Rectal smooth muscle tissue (tissue), 1 donor: ENCODE measurements at regions not wholly inside any gene's neighbourhood (a gene's known extent, or its start where the extent isn't known, plus 50 kb on each side); places are given as distances from the start of the nearest gene placed in this dataset.
"Not testable (repeated sequence)": the region's sequence is repeated elsewhere in the genome, so short reads cannot be mapped to it uniquely, and the experiment has no call there.

Experiments used
- H3K27ac ChIP-seq: one replicate; pipeline ENCODE4 v1.7.0; 2013; ENCODE audit warnings: low read depth, low read length, inconsistent platforms
- H3K27me3 ChIP-seq: one replicate; pipeline ENCODE4 v1.7.0; 2013; ENCODE audit warnings: low read length; ENCODE audit not compliant: control insufficient read depth, insufficient read depth
- H3K36me3 ChIP-seq: one replicate; pipeline ENCODE4 v1.7.0; 2013; ENCODE audit warnings: low read length; ENCODE audit not compliant: control insufficient read depth, insufficient read depth
- H3K4me1 ChIP-seq: one replicate; pipeline ENCODE4 v1.7.0; 2013; ENCODE audit warnings: low read length; ENCODE audit not compliant: control insufficient read depth, insufficient read depth
- H3K4me3 ChIP-seq: one replicate; pipeline ENCODE4 v1.7.0; 2013; ENCODE audit warnings: low read length
- H3K9ac ChIP-seq: one replicate; pipeline ENCODE4 v1.7.0; 2013; ENCODE audit warnings: low read length

GRCh38 chr7:53187184-53187583 is 151.8 kb downstream of the POM121L12 start:
- H3K9ac ChIP-seq, H3K36me3 ChIP-seq, H3K4me3 ChIP-seq, H3K27ac ChIP-seq, H3K4me1 ChIP-seq, H3K27me3 ChIP-seq: not testable (repeated sequence)

- no peaks in the 10 kb centered on the region for H3K27me3 ChIP-seq
- no peak overlapping the region for H3K9ac ChIP-seq
- H3K4me3 ChIP-seq, result no peak overlapping the region
- no peaks in the 10 kb centered on the region for H3K36me3 ChIP-seq
- H3K27ac ChIP-seq, result no peak overlapping the region
- H3K4me1 ChIP-seq, result no peaks in the 10 kb centered on the region
Observed at GRCh38 chr7:53191191-53191695, 155.8 kb downstream of the POM121L12 start.

- Histone ChIP-seq H3K27me3 (no peaks in the 10 kb centered on the region), H3K36me3 (no peaks in the 10 kb centered on the region), H3K27ac (no peak overlapping the region), H3K4me3 (no peak overlapping the region), H3K4me1 (no peaks in the 10 kb centered on the region), H3K9ac (no peak overlapping the region)
Observed at GRCh38 chr7:53191836-53192443, 156.5 kb downstream of the POM121L12 start.

- Histone ChIP-seq H3K4me1 (no peaks in the 10 kb centered on the region), H3K36me3 (no peaks in the 10 kb centered on the region), H3K27ac (no peak overlapping the region), H3K27me3 (no peaks in the 10 kb centered on the region), H3K4me3 (no peak overlapping the region), H3K9ac (no peak overlapping the region)
Observed at GRCh38 chr7:53205006-53205405, 169.6 kb downstream of the POM121L12 start.

GRCh38 chr7:53209129-53209528 is 173.7 kb downstream of the POM121L12 start:
- H3K36me3 ChIP-seq, result no peaks in the 10 kb centered on the region
- H3K4me3 ChIP-seq, result no peak overlapping the region
- no peaks in the 10 kb centered on the region for H3K27me3 ChIP-seq
- no peak overlapping the region for H3K9ac ChIP-seq
- no peaks in the 10 kb centered on the region for H3K4me1 ChIP-seq
- H3K27ac ChIP-seq, result no peak overlapping the region

GRCh38 chr7:53214463-53214862 is 179.0 kb downstream of the POM121L12 start:
- H3K36me3 ChIP-seq, result no peaks in the 10 kb centered on the region
- no peak overlapping the region for H3K9ac ChIP-seq
- H3K27me3 ChIP-seq, result no peaks in the 10 kb centered on the region

GRCh38 chr7:53218730-53219504 is 183.5 kb downstream of the POM121L12 start:
- Histone ChIP-seq H3K4me3 (peak overlapping the region; percentile 27), H3K9ac (no peak overlapping the region), H3K36me3 (no peaks in the 10 kb centered on the region), H3K27me3 (no peaks in the 10 kb centered on the region), H3K4me1 (no peaks in the 10 kb centered on the region), H3K27ac (no peak overlapping the region)

More at GRCh38 chr7:53214463-53214862, 179.0 kb downstream of the POM121L12 start:
- H3K4me3 ChIP-seq, result no peak overlapping the region
- no peak overlapping the region for H3K27ac ChIP-seq
- H3K4me1 ChIP-seq, result no peaks in the 10 kb centered on the region

GRCh38 chr7:53229202-53229601 is 193.8 kb downstream of the POM121L12 start:
- H3K27ac ChIP-seq, result no peak overlapping the region
- H3K27me3 ChIP-seq, result no peaks in the 10 kb centered on the region
- no peaks in the 10 kb centered on the region for H3K4me1 ChIP-seq
- no peak overlapping the region for H3K4me3 ChIP-seq
- H3K36me3 ChIP-seq, result no peaks in the 10 kb centered on the region
- H3K9ac ChIP-seq, result no peak overlapping the region

GRCh38 chr7:53237344-53237913 is 202.0 kb downstream of the POM121L12 start:
- H3K27ac ChIP-seq, result no peak overlapping the region

GRCh38 chr7:53238021-53238605 is 202.7 kb downstream of the POM121L12 start:
- no peak overlapping the region for H3K27ac ChIP-seq
- H3K36me3 ChIP-seq, result no peaks in the 10 kb centered on the region
- H3K27me3 ChIP-seq, result no peaks in the 10 kb centered on the region
- no peak overlapping the region for H3K9ac ChIP-seq
- no peaks in the 10 kb centered on the region for H3K4me1 ChIP-seq
- H3K4me3 ChIP-seq, result no peak overlapping the region

More at GRCh38 chr7:53237344-53237913, 202.0 kb downstream of the POM121L12 start:
- Histone ChIP-seq H3K4me3 (no peak overlapping the region), H3K9ac (no peak overlapping the region), H3K27me3 (no peaks in the 10 kb centered on the region), H3K4me1 (no peaks in the 10 kb centered on the region), H3K36me3 (no peaks in the 10 kb centered on the region)

- H3K27ac ChIP-seq, H3K36me3 ChIP-seq: not testable (repeated sequence)
Observed at GRCh38 chr7:53239151-53239550, 203.7 kb downstream of the POM121L12 start.

GRCh38 chr7:53245721-53246120 is 210.3 kb downstream of the POM121L12 start:
- H3K27ac ChIP-seq, result no peak overlapping the region
- H3K4me1 ChIP-seq, result no peaks in the 10 kb centered on the region
- H3K36me3 ChIP-seq, result no peaks in the 10 kb centered on the region
- no peak overlapping the region for H3K4me3 ChIP-seq
- no peak overlapping the region for H3K9ac ChIP-seq
- H3K27me3 ChIP-seq, result no peaks in the 10 kb centered on the region

More at GRCh38 chr7:53239151-53239550, 203.7 kb downstream of the POM121L12 start:
- H3K27me3 ChIP-seq, H3K9ac ChIP-seq, H3K4me1 ChIP-seq, H3K4me3 ChIP-seq: not testable (repeated sequence)
